ENCODE measurements at regions not wholly inside any gene's neighbourhood (a gene's known extent, or its start where the extent isn't known, plus 50 kb on each side); places are given as distances from the start of the nearest gene placed in this dataset.

- TF ChIP-seq CTCF (conservative IDR thresholded peaks at IDR 0.05): no peak
- no peak for TF ChIP-seq ZFX (IDR thresholded peaks at IDR 0.05)
Measured at GRCh38 chr15:31444844-31445243, 118.2 kb downstream of the KLF13 start.

Measured in C4-2B (cell line).